ENCODE measurements at regions not wholly inside any gene's neighbourhood (a gene's known extent, or its start where the extent isn't known, plus 50 kb on each side); places are given as distances from the start of the nearest gene placed in this dataset.

GRCh38 chr14:79937433-79937832 is 273.9 kb downstream of the DIO2 start:
- ATAC-seq (no peak), DNase-seq (no peak)
- peaks cover 0 to 7% (median 0%) of the 10 kb centered on the region in 5 donors for H3K27me3 Mint-ChIP-seq
- no peak overlapping the region for H3K27ac Mint-ChIP-seq
- H3K36me3 Mint-ChIP-seq, result no peaks in the 10 kb centered on the region
- H3K9me3 Mint-ChIP-seq, result peaks cover 0 to 14% (median 0%) of the 10 kb centered on the region in 9 donors
- H3K4me3 Mint-ChIP-seq, result no peak overlapping the region
- H3K4me1 Mint-ChIP-seq, result no peaks in the 10 kb centered on the region
- POLR2A ChIA-PET, result no interaction called here

GRCh38 chr14:79924551-79924950 is 286.8 kb downstream of the DIO2 start:
- Mint-ChIP-seq H3K27me3 (peaks cover 0 to 4% (median 0%) of the 10 kb centered on the region in 5 donors), H3K9me3 (peaks cover 12 to 57% (median 26%) of the 10 kb centered on the region in 9 donors), H3K27ac (no peak overlapping the region), H3K4me3 (no peak overlapping the region), H3K36me3 (peaks cover 0 to 4% (median 0%) of the 10 kb centered on the region in 3 donors), H3K4me1 (no peaks in the 10 kb centered on the region)
- POLR2A ChIA-PET, result no interaction called here
- DNase-seq, result no peak
- ATAC-seq, result no peak

- POLR2A ChIA-PET, result no interaction called here
- H3K4me3 Mint-ChIP-seq, result no peak overlapping the region
- no peaks in the 10 kb centered on the region for H3K4me1 Mint-ChIP-seq
- no peak overlapping the region for H3K27ac Mint-ChIP-seq
- H3K27me3 Mint-ChIP-seq, result peaks cover 0 to 4% (median 0%) of the 10 kb centered on the region in 5 donors
- no peak for DNase-seq
- H3K36me3 Mint-ChIP-seq, result peaks cover 0 to 4% (median 0%) of the 10 kb centered on the region in 3 donors
- ATAC-seq, result no peak
- peaks cover 5 to 51% (median 18%) of the 10 kb centered on the region in 9 donors for H3K9me3 Mint-ChIP-seq
Measured at GRCh38 chr14:79920180-79920692, 291.1 kb downstream of the DIO2 start.
